ENCODE measurements at regions not wholly inside any gene's neighbourhood (a gene's known extent, or its start where the extent isn't known, plus 50 kb on each side); places are given as distances from the start of the nearest gene placed in this dataset.

DNA sequence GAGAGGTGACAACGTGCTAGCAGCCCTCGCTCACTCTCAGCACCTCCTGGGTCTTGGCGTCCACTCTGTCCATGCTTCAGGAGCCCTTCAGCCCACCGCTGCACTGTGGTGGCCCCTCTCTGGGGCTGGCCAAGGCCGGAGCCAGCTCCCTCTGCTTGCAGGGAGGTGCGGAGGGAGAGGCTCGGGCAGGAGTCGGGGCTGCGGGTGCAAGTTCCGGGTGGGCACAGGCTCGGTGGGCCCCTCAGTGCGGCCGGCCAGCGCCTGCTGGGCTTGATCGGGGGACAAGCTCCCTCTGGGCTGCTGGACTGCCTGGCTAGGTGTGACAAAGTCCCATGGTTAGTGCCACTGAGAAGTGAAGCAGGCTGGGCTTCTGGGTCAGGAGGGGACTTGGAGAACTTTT is 245.8 kb downstream of the JRKL start:
- no peak for TF ChIP-seq EZH2 (IDR thresholded peaks at IDR 0.05; ENCODE audit: borderline replicate concordance, low read depth, low read length, poor library complexity, severe bottlenecking)
- TF ChIP-seq, protein P1, sequence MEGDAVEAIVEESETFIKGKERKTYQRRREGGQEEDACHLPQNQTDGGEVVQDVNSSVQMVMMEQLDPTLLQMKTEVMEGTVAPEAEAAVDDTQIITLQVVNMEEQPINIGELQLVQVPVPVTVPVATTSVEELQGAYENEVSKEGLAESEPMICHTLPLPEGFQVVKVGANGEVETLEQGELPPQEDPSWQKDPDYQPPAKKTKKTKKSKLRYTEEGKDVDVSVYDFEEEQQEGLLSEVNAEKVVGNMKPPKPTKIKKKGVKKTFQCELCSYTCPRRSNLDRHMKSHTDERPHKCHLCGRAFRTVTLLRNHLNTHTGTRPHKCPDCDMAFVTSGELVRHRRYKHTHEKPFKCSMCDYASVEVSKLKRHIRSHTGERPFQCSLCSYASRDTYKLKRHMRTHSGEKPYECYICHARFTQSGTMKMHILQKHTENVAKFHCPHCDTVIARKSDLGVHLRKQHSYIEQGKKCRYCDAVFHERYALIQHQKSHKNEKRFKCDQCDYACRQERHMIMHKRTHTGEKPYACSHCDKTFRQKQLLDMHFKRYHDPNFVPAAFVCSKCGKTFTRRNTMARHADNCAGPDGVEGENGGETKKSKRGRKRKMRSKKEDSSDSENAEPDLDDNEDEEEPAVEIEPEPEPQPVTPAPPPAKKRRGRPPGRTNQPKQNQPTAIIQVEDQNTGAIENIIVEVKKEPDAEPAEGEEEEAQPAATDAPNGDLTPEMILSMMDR (conservative IDR thresholded peaks at IDR 0.05; ENCODE audit: low read depth, low read length) = no peak

Data from A673 (cell line).